ENCODE measurements at regions not wholly inside any gene's neighbourhood (a gene's known extent, or its start where the extent isn't known, plus 50 kb on each side); places are given as distances from the start of the nearest gene placed in this dataset.

- TF ChIP-seq, protein P1, sequence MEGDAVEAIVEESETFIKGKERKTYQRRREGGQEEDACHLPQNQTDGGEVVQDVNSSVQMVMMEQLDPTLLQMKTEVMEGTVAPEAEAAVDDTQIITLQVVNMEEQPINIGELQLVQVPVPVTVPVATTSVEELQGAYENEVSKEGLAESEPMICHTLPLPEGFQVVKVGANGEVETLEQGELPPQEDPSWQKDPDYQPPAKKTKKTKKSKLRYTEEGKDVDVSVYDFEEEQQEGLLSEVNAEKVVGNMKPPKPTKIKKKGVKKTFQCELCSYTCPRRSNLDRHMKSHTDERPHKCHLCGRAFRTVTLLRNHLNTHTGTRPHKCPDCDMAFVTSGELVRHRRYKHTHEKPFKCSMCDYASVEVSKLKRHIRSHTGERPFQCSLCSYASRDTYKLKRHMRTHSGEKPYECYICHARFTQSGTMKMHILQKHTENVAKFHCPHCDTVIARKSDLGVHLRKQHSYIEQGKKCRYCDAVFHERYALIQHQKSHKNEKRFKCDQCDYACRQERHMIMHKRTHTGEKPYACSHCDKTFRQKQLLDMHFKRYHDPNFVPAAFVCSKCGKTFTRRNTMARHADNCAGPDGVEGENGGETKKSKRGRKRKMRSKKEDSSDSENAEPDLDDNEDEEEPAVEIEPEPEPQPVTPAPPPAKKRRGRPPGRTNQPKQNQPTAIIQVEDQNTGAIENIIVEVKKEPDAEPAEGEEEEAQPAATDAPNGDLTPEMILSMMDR (IDR thresholded peaks at IDR 0.05), result no peak
- no peak for TF ChIP-seq POLR2A (IDR thresholded peaks at IDR 0.05)
Measured at GRCh38 chr21:25396135-25396711, 211.1 kb downstream of the MRPL39 start.

All from lower leg skin (tissue), 3 donors.